ENCODE measurements at regions not wholly inside any gene's neighbourhood (a gene's known extent, or its start where the extent isn't known, plus 50 kb on each side); places are given as distances from the start of the nearest gene placed in this dataset.
A peak's percentile ranks its signal among the peaks of the same experiment; 100 is the strongest.

DNA sequence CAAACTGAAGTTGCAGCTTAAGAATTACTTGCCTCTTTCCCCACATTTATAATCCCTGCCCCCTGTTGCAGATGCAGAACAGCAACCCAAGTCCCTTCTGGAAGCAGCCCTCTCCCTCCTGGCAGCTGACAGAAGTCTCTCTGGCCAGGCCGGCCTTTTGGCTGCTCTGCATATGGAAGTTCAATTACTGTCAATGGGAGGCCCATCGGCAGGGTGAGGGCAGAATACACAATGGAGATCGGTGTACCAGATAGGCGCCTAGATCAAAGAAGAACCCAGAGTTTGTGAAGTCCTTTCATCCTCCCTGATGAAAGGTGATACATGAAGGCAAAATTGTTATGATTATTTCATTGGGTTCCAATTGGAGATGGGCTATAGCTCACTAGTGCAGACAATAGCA, 327.9 kb upstream of the CTNNB1 start:
- Mint-ChIP-seq H3K27ac (no peak overlapping the region), H3K4me1 (peaks cover 14 to 23% of the 10 kb centered on the region in 2 experiments), H3K36me3 (ENCODE audit: insufficient read depth in 1 of 3, low read depth in 3 of 3) (no peaks in the 10 kb centered on the region; a peak in 1 of 7 replicates), H3K27me3 (ENCODE audit: low read depth) (peaks cover 4% of the 10 kb centered on the region; the same call in 1 of the 2 replicates), H3K4me3 (no peak overlapping the region), H3K9me3 (no peaks in the 10 kb centered on the region)
- DNase-seq, result peak; percentile 49
- H4K20me1 ChIP-seq (ENCODE audit: control insufficient read depth, insufficient read depth, insufficient read length), result no peaks in the 10 kb centered on the region
- WGBS (ENCODE audit: extremely low coverage, insufficient read length, low lambda C conversion rate), result no CpG with 5 or more reads among the region's 4 CpGs
- no peak overlapping the region for H3T11ph ChIP-seq (ENCODE audit: low read length)
- H2BK120ac ChIP-seq (ENCODE audit: low read depth, low read length, poor library complexity, severe bottlenecking), result no peak overlapping the region
- no peak overlapping the region for H3K4me2 ChIP-seq (ENCODE audit: insufficient read depth, insufficient read length, low read length)
- no peaks in the 10 kb centered on the region; the same call in 1 of the 2 replicates for H3K4me1 ChIP-seq (ENCODE audit: insufficient read depth, low read length)
- no peak overlapping the region for H4K5ac ChIP-seq (ENCODE audit: insufficient read length, low read depth, low read length)
- no peak overlapping the region for H4K91ac ChIP-seq (ENCODE audit: insufficient read length, low read depth, low read length)
- no peak overlapping the region for H3K27ac ChIP-seq (ENCODE audit: insufficient read length, low read depth, low read length)
- no peaks in the 10 kb centered on the region for H3K79me1 ChIP-seq (ENCODE audit: insufficient read depth, low read depth, low read length, poor library complexity, severe bottlenecking)
- H3K56ac ChIP-seq (ENCODE audit: insufficient read length, low read depth, low read length), result no peak overlapping the region
- no peak overlapping the region for H3K18ac ChIP-seq (ENCODE audit: insufficient read length, low read depth, low read length)
- no peaks in the 10 kb centered on the region for H3K23me2 ChIP-seq (ENCODE audit: insufficient read length, low read depth, low read length, poor library complexity, severe bottlenecking)
- no peak overlapping the region for H2BK20ac ChIP-seq (ENCODE audit: low read depth, low read length, poor library complexity, severe bottlenecking)
- no peaks in the 10 kb centered on the region for H3K9me3 ChIP-seq (ENCODE audit: control insufficient read depth, low read depth, low read length)
- H2AFZ ChIP-seq (ENCODE audit: low read length), result no peak overlapping the region
- H2BK5ac ChIP-seq (ENCODE audit: insufficient read length, low read length), result no peak overlapping the region
- H3K79me2 ChIP-seq (ENCODE audit: insufficient read depth, low read length), result no peaks in the 10 kb centered on the region
- H2BK12ac ChIP-seq (ENCODE audit: insufficient read length, low read depth, low read length), result no peak overlapping the region
- no peak overlapping the region for H3K9ac ChIP-seq (ENCODE audit: extremely low read depth, insufficient read length, low read length)
- no peak overlapping the region for H3K14ac ChIP-seq (ENCODE audit: insufficient read depth, low read length)
- H3K23ac ChIP-seq (ENCODE audit: insufficient read length, low read depth, low read length), result no peak overlapping the region
- no peak overlapping the region for H2BK15ac ChIP-seq (ENCODE audit: low read depth, low read length)
- H2AK5ac ChIP-seq (ENCODE audit: insufficient read length, low read length), result no peak overlapping the region
- H3K4ac ChIP-seq (ENCODE audit: low read depth, low read length), result no peak overlapping the region
- no peaks in the 10 kb centered on the region for H3K27me3 ChIP-seq (ENCODE audit: insufficient read depth, low read length)
- H4K8ac ChIP-seq (replicated peaks; ENCODE audit: insufficient read length, low read depth, low read length), result no peak overlapping the region
- TF ChIP-seq, protein P1, sequence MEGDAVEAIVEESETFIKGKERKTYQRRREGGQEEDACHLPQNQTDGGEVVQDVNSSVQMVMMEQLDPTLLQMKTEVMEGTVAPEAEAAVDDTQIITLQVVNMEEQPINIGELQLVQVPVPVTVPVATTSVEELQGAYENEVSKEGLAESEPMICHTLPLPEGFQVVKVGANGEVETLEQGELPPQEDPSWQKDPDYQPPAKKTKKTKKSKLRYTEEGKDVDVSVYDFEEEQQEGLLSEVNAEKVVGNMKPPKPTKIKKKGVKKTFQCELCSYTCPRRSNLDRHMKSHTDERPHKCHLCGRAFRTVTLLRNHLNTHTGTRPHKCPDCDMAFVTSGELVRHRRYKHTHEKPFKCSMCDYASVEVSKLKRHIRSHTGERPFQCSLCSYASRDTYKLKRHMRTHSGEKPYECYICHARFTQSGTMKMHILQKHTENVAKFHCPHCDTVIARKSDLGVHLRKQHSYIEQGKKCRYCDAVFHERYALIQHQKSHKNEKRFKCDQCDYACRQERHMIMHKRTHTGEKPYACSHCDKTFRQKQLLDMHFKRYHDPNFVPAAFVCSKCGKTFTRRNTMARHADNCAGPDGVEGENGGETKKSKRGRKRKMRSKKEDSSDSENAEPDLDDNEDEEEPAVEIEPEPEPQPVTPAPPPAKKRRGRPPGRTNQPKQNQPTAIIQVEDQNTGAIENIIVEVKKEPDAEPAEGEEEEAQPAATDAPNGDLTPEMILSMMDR (conservative IDR thresholded peaks at IDR 0.05), result no peak

Data from H9 (cell line).